ENCODE measurements at regions not wholly inside any gene's neighbourhood (a gene's known extent, or its start where the extent isn't known, plus 50 kb on each side); places are given as distances from the start of the nearest gene placed in this dataset.

GRCh38 chr5:135134691-135135381 is 100.8 kb upstream of the PITX1 start:
- DNase-seq = no peak

- no peak for DNase-seq
Observed at GRCh38 chr5:135133698-135134515, 99.9 kb upstream of the PITX1 start.

GRCh38 chr5:135133181-135133580 is 99.2 kb upstream of the PITX1 start:
- no peak for DNase-seq

- DNase-seq = no peak
Observed at GRCh38 chr5:135131801-135132680, 98.0 kb upstream of the PITX1 start.

- DNase-seq = no peak
Observed at GRCh38 chr5:135130261-135131215, 96.5 kb upstream of the PITX1 start.

- peak; percentile 26 for DNase-seq
Observed at GRCh38 chr5:135129307-135129706, 95.3 kb upstream of the PITX1 start.

- DNase-seq = no peak
Observed at GRCh38 chr5:135128361-135128760, 94.3 kb upstream of the PITX1 start.

- no peak for DNase-seq
Observed at GRCh38 chr5:135127439-135128240, 93.6 kb upstream of the PITX1 start.

GRCh38 chr5:135126688-135127438 is 92.8 kb upstream of the PITX1 start:
- no peak for DNase-seq

- no peak for DNase-seq
Observed at GRCh38 chr5:135124724-135125123, 90.7 kb upstream of the PITX1 start.

- no peak for DNase-seq
Observed at GRCh38 chr5:135124128-135124527, 90.1 kb upstream of the PITX1 start.

GRCh38 chr5:135122797-135123196 is 88.8 kb upstream of the PITX1 start:
- no peak for DNase-seq

GRCh38 chr5:135120951-135121350 is 86.9 kb upstream of the PITX1 start:
- no peak for DNase-seq

GRCh38 chr5:135119481-135119880 is 85.5 kb upstream of the PITX1 start:
- no peak for DNase-seq

GRCh38 chr5:135117590-135117989 is 83.6 kb upstream of the PITX1 start:
- no peak for DNase-seq

GRCh38 chr5:135116160-135116561 is 82.1 kb upstream of the PITX1 start:
- DNase-seq = no peak

- no peak for DNase-seq
Observed at GRCh38 chr5:135115591-135115990, 81.6 kb upstream of the PITX1 start.

GRCh38 chr5:135114759-135115158 is 80.7 kb upstream of the PITX1 start:
- no peak for DNase-seq

- DNase-seq = no peak
Observed at GRCh38 chr5:135112008-135112725, 78.1 kb upstream of the PITX1 start.
